NOMO-1 (cell line): ENCODE measurements at regions not wholly inside any gene's neighbourhood (a gene's known extent, or its start where the extent isn't known, plus 50 kb on each side); places are given as distances from the start of the nearest gene placed in this dataset.
"Not testable (repeated sequence)": the region's sequence is repeated elsewhere in the genome, so short reads cannot be mapped to it uniquely, and the experiment has no call there.

Experiments
- DNase-seq, 2 experiments: peaks; one replicate each; lab custom pipeline; 2025; ENCODE audit not compliant: unreplicated experiment in 2 of 2; lab: John Stamatoyannopoulos, UW

DNA sequence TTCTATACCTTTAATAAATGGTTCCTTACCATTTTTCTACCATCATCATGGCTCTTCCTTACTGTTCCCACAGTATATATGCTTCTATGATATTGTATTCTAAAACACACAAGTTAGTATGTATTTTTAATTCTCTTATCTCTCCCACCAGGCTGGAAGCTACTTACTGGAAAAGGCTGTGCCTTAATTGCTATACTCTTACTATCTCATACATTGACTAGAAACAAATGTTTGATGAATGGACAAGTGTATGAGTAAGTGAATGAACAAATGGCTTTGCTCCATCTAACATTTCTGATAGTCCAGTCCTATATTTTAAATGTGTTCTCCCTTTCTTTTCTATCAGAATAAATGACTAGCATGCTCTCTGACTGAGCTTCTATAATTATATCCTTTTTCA, 320.8 kb upstream of the RASGEF1B start:
- no peak for DNase-seq

DNA sequence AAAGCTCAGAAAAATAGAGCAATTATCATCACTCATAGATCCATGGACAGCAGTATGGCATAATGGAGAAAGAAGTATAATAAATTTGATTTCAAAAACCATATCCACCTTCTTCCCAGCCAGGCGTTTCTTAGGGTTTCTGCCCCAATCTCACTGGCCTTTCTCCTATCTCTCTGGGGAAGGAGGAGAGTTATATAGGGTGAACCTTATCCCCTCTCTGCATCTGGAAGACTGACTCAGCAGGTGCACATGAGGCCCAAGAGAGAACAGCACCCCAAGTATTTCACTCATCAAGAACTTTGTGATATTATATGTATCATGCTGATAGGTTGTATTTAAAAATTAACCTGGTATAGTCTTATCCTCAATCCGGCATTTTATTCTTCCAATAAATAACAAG, 318.8 kb upstream of the RASGEF1B start:
- DNase-seq = no peak

DNA sequence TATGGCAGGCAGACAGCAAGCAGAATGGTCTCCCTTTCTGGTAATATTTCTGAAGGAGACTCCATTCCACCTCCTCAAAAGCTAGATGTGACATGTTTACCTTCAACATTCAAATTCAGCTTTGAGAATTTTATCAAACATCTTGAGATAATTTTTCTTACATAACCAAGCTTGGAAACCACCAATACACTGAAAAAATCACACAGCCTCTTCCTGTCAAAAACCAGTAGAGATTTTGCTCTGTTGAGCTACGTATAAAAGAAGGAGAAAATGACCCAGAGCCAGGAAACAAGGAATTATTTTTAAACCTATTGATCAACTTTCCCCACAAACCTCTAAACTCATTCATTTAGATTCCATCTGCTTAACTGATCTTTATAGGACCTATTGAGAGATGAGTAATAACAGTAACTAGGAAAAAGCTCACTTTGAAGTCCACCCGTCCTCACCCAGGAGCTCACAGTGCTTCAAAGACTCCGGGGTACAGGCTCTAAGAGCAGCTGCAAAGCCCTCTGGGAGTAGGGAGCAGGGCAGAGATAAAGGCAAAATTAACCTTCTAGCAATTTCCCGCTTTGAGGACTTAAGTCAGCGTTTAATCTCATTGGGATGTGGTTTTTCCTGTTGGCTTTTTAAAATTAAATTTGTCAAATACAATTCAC, 318.2 kb upstream of the RASGEF1B start:
- DNase-seq = no peak

- no peak for DNase-seq
Measured at GRCh38 chr4:81789158-81789557, 317.5 kb upstream of the RASGEF1B start.

DNA sequence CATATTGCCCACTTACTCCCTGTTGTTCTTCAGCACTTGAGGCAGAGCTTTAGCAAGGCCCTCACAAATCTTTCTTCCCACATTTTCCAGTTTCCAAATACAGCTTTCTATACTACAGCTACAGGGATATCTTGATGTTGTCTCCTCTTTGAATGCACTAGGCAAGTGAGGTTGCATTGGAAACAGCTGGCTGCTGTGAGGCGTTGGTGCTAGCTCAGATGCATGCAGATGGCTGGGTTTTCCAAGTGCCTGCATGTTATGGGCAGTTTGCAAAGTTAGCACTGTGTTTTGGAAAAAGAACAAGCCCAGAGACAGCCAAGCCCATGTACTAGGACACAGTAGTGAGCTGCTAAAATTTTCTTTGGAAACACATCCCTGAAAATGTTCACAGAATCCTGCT, 315.1 kb upstream of the RASGEF1B start:
- DNase-seq = no peak

DNA sequence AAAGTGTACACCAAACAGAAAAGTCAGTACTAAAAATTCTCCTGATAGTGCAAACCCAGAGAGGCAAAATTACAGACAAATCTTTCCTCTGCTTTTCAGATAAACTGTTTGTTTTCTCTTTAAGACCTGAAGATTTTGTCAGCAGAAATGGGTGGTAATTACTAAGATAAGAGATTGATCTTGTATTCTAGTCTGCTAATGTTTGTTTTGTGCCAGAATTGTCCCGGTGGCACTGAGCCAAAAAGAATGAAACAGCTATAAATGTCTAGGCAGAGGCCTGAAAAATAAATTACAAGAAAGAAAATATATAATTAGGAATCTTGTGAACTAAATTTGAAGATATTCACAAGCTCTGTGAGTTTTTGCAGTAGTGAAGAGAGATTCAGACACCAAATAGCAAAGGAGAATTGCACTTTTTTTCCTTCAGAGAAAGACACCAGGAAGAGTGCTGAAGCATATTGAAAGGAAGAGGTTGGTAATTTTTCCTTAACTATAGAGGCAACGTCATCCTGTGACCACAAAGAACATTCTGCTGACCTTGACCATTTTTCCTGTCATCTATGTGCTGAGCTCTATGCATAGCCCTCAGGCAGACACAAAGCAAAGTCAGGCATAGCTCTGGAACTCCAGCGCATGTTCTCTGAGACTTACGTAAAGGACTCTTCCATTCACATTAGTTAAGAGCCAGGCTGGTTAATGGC, 314.5 kb upstream of the RASGEF1B start:
- no peak for DNase-seq

- DNase-seq = no peak
Measured at GRCh38 chr4:81785338-81785737, 313.6 kb upstream of the RASGEF1B start.

DNA sequence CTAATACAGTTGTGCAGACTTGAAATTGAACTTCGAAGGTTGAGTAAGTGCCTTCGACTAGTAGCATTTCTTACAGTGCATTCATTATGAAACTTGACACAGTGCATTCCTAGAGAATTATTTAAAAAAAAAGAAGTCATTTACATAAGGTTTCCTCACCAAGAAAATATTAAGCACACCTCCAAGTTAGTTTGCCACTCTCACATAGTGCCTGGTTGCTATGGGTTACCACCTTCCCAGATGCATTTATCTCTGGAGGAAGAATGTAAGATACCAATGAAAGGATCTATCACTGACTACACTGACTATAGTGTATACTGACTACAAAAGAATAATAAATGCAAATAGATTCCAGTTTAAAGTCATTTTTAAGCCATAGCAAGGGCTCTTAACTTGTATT, 311.9 kb upstream of the RASGEF1B start:
- DNase-seq = no peak

- DNase-seq = no peak
Measured at GRCh38 chr4:81781799-81782198, 310.1 kb upstream of the RASGEF1B start.

- DNase-seq = not testable (repeated sequence)
Measured at GRCh38 chr4:81777718-81778117, 306.0 kb upstream of the RASGEF1B start.

- no peak for DNase-seq
Measured at GRCh38 chr4:81776794-81777193, 305.1 kb upstream of the RASGEF1B start.

- no peak for DNase-seq
Measured at GRCh38 chr4:81773557-81773956, 301.9 kb upstream of the RASGEF1B start.

DNA sequence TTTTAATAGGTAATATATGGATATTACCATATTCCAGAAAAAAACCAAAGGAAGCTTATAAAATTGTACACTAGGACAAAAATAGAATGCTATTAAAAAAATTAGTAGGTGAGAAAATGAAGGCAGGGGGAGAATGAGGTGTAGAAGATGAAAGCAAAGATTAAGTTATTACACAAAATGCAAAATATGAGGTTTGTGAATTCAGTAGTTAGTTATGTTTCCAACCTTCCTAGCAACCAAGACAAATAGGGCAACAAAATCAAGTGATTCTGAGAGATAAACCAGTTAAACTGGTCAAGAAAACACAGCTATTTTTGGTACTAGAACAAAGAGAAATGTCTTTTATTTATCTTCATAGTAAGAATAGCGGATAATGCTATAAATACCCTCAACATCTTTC, 300.0 kb upstream of the RASGEF1B start:
- no peak for DNase-seq

- no peak for DNase-seq
Measured at GRCh38 chr4:81769244-81769643, 297.5 kb upstream of the RASGEF1B start.

- peak in 1 of 2 experiments; percentile 53 for DNase-seq
Measured at GRCh38 chr4:81758574-81759264, 287.0 kb upstream of the RASGEF1B start.

DNA sequence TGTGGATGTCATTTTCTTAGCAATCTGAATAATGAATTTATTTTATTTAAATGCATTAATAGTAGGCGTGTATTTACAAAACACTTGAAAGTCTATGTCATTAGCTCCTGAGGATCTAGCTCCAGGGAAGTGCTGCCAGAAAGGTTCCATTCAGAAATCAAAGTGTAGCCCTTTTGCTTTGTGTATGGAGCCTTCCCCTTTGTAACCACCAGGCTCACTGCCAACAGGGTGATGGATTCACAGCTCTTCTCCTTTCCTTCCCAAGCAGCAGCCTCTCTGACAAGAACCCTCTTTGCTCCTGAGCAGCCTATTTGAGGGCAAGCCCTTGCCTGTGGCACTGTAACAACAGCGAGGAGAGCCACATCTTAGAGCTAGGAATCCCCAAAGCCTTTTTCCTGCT, 286.0 kb upstream of the RASGEF1B start:
- no peak for DNase-seq

DNA sequence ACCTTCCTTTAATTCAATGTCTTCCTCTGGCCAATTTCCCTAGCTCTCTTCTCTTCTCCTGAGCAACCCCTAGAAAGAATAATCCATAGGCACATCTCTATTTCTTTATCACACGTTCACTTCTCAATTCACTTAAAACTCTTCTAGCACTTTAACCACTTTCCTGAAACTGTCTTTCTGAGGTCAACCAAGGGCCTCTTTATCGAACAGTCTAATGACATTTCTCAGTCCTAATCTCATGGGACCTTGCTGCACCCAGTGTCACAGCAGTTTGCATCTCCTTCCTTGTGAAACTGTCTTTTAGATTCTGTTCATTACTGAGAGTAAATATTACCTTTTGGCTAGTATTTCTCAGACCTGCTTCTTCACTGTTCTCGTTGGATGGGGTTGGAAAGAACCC, 285.3 kb upstream of the RASGEF1B start:
- no peak for DNase-seq

DNA sequence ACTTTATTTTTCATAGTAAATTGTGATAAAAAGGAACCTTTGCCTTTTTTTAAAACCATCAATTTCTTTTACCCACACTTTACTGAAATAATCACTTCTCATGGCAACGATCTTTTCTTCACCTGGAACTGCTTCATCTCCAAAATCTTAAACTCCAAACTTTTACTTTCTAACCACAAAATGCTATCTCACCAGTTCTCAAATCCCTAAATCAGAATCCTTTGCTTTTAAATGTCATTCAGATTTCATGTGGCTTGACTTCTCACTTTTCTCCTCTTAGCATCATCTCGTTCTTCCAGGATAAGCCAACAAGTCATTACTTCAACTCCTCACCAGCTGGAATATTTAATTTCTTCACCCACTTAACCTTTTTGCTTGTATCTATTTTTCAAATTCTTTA, 284.3 kb upstream of the RASGEF1B start:
- DNase-seq = no peak

DNA sequence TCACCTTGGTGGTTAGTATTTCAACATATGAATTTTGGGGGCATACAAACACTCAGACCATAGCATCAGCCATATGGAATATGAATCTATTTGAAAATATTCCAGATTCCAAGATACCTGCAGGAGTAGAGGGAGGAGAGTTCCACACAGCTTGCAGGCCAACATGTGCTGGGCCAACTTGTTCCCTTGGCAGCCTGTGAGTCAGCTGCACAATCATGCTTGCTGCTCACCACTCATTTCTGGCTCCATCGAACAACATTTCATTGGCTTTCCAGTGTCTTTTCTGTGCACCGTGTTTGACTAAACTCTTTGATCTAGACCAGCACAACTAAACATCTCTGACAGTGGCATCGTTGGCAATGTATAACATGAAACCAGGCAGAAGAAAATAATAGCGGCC, 282.5 kb upstream of the RASGEF1B start:
- no peak for DNase-seq

DNA sequence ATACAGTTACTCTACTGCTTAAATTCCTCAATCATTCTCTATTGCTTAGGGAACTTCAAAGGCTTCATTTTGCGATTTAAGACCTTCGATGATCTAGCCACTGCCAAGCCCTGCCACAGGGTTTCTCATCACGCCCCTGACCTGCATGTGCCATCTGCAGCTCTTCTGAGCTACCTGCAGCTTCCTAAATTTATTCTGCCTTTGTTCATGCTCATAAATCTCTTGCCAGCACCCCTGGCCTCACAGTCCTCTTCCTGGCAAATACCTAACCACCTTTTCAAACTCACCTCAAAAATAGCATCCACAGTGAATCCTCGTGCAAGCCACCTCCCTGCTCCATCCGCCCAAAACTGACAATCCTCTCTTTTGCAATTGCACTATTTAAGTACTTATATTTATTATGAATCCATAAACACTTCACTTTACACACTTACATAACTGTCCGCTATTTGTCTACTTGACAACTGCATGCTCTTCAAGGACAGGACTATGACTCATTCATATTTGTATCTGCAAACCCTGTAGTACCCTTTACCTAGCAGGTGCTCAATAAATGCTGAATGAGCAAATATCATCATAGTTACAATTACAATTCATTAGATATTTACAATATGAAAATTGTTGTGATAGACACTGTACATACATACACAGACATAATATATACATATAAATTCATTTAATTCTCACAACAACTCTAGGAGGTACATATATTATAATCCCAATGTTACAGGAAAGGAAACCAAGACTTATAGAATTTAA, 280.0 kb upstream of the RASGEF1B start:
- no peak for DNase-seq

DNA sequence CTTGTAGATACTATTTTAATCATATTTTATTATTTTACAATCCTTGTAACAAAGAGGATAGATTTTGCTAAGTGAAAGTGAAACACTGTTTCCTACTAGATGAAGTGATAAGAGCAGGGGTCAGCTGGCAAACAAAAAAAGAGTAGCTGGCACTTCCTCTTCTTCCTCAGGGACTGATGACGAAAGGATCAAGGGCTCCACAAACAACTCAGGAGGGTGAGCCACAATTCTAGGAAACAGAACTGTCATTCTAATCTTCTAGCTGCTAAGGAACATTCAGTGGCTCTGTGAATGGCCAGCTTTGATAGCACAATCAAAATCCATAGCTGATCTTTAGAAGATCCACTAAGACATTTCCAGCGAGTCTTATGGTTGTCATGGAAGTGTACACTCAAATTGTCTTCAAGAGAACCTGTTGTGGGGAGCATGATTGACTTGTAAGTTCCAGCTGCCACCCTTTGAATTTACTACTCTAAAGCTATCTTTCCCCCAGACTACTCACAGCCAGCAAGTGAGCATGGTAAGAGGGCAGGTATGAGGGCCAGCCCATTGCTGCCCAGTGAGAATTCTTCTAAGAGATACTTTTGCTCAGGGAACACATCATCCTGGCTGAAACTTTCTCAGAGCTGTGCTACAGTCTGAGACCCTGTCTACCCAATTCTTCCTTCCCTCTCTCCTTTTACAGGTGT, 275.7 kb upstream of the RASGEF1B start:
- DNase-seq = peak; percentile 19 to 75
